IPS-NIHi7 (cell line): ENCODE measurements at regions not wholly inside any gene's neighbourhood (a gene's known extent, or its start where the extent isn't known, plus 50 kb on each side); places are given as distances from the start of the nearest gene placed in this dataset.
"Not testable (repeated sequence)": the region's sequence is repeated elsewhere in the genome, so short reads cannot be mapped to it uniquely, and the experiment has no call there.

Experiments used
- DNase-seq: peaks from one replicate; pipeline ENCODE4 v3.0.0; 2012; ENCODE audit warnings: mixed read lengths; ENCODE audit errors: extremely low spot score

- DNase-seq = peak; percentile 44
These were observed 106.0 kb downstream of the MEX3B start for GRCh38 chr15:81939604-81940440.

GRCh38 chr15:81937189-81937588 is 108.6 kb downstream of the MEX3B start:
- DNase-seq = no peak

GRCh38 chr15:81930582-81931369 is 115.0 kb downstream of the MEX3B start:
- DNase-seq = no peak

GRCh38 chr15:81929557-81929956 is 116.3 kb downstream of the MEX3B start:
- no peak for DNase-seq

GRCh38 chr15:81926981-81927380 is 118.8 kb downstream of the MEX3B start:
- no peak for DNase-seq

GRCh38 chr15:81924729-81925128 is 121.1 kb downstream of the MEX3B start:
- DNase-seq = no peak

- DNase-seq = no peak
These were observed 122.1 kb downstream of the MEX3B start for GRCh38 chr15:81923561-81924350.

GRCh38 chr15:81922143-81922542 is 123.7 kb downstream of the MEX3B start:
- DNase-seq = no peak

- no peak for DNase-seq
These were observed 124.7 kb downstream of the MEX3B start for GRCh38 chr15:81921163-81921562.

GRCh38 chr15:81918767-81919166 is 127.1 kb downstream of the MEX3B start:
- not testable (repeated sequence) for DNase-seq

GRCh38 chr15:81916451-81916850 is 129.4 kb downstream of the MEX3B start:
- DNase-seq = no peak

GRCh38 chr15:81915990-81916389 is 129.8 kb downstream of the MEX3B start:
- DNase-seq = no peak

- no peak for DNase-seq
These were observed 131.0 kb downstream of the MEX3B start for GRCh38 chr15:81914734-81915256.

- DNase-seq = no peak
These were observed 131.5 kb downstream of the MEX3B start for GRCh38 chr15:81914333-81914732.

GRCh38 chr15:81911022-81911971 is 134.5 kb downstream of the MEX3B start:
- DNase-seq = no peak

- DNase-seq = no peak
These were observed 135.3 kb downstream of the MEX3B start for GRCh38 chr15:81910355-81911021.

GRCh38 chr15:81909011-81909358 is 136.8 kb downstream of the MEX3B start:
- no peak for DNase-seq

- DNase-seq = no peak
These were observed 137.7 kb downstream of the MEX3B start for GRCh38 chr15:81908111-81908510.

GRCh38 chr15:81907521-81907920 is 138.3 kb downstream of the MEX3B start:
- DNase-seq = no peak

- DNase-seq = no peak
These were observed 139.9 kb downstream of the MEX3B start for GRCh38 chr15:81905889-81906288.
